ENCODE measurements at regions not wholly inside any gene's neighbourhood (a gene's known extent, or its start where the extent isn't known, plus 50 kb on each side); places are given as distances from the start of the nearest gene placed in this dataset.

DNA sequence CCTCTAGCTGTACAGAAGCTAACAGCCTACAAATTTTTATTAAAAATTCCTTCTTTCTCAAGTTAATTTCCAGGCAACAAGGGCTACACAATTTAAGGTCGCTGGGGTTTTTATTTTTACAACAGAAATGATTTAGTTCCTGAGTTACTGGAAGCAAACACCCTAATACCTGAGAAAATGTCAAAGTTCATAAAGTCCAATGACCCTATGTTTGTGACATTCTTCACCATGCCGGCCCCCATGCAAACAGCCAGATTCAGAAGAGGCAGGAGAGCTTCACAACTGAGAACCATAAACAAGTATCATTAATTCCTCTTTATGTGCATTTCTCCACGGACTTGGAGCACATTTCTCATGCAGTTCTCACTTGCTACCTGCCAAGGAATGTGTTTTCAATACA is 236.2 kb upstream of the EGLN3 start:
- FAIRE-seq (no peak), DNase-seq (ENCODE audit: low read depth, low spot score) (no peak)
- no peaks in the 10 kb centered on the region for H3K4me1 ChIP-seq (ENCODE audit: control insufficient read depth, extremely low read depth, insufficient read depth, low read length)
- TF ChIP-seq FOS (IDR thresholded peaks at IDR 0.05; ENCODE audit: borderline replicate concordance, insufficient read depth, low read length) (no peak), JUN (IDR thresholded peaks at IDR 0.05; ENCODE audit: borderline replicate concordance, insufficient read depth, insufficient read length, low read depth) (no peak), MAX (IDR thresholded peaks at IDR 0.05; ENCODE audit: insufficient read depth, insufficient read length) (no peak), GATA2 (IDR thresholded peaks at IDR 0.05; ENCODE audit: insufficient read depth, insufficient read length, low read depth, low read length) (no peak), MYC (IDR thresholded peaks at IDR 0.05; ENCODE audit: low read depth, low read length) (no peak), POLR2A (IDR thresholded peaks at IDR 0.05; ENCODE audit: low read depth, low read length) (no peak), EZH2 (IDR thresholded peaks at IDR 0.05; ENCODE audit: borderline replicate concordance, low read depth, low read length, severe bottlenecking) (no peak), POLR2AphosphoS5 (IDR thresholded peaks at IDR 0.05; ENCODE audit: insufficient read depth, low read depth, low read length) (no peak)
- TF ChIP-seq, protein P1, sequence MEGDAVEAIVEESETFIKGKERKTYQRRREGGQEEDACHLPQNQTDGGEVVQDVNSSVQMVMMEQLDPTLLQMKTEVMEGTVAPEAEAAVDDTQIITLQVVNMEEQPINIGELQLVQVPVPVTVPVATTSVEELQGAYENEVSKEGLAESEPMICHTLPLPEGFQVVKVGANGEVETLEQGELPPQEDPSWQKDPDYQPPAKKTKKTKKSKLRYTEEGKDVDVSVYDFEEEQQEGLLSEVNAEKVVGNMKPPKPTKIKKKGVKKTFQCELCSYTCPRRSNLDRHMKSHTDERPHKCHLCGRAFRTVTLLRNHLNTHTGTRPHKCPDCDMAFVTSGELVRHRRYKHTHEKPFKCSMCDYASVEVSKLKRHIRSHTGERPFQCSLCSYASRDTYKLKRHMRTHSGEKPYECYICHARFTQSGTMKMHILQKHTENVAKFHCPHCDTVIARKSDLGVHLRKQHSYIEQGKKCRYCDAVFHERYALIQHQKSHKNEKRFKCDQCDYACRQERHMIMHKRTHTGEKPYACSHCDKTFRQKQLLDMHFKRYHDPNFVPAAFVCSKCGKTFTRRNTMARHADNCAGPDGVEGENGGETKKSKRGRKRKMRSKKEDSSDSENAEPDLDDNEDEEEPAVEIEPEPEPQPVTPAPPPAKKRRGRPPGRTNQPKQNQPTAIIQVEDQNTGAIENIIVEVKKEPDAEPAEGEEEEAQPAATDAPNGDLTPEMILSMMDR (IDR thresholded peaks at IDR 0.05; ENCODE audit: extremely low read depth in 1 of 2, insufficient read depth in 1 of 2, low read depth in 1 of 2, low read length in 2 of 2) = no peak
- H3K36me3 ChIP-seq (ENCODE audit: control insufficient read depth in 2 of 2, extremely low read depth in 1 of 2, insufficient read depth in 2 of 2, low read length in 2 of 2) = no peaks in the 10 kb centered on the region
- dilution Hi-C loops (cut with MboI; ENCODE audit: extremely low pct_ligation_motif_present, low sequenced_read_pairs) = no loop called here
- no peak overlapping the region for H3K27ac ChIP-seq (ENCODE audit: insufficient read depth, low read depth, low read length)
- no peak overlapping the region for H3K9ac ChIP-seq (replicated peaks; ENCODE audit: extremely low read depth, insufficient read depth, low read length)
- no peaks in the 10 kb centered on the region for H3K9me3 ChIP-seq (replicated peaks; ENCODE audit: control insufficient read depth, insufficient read depth, low read length)
- CTCF ChIA-PET = no interaction called here
- no peaks in the 10 kb centered on the region for H3K27me3 ChIP-seq (ENCODE audit: control insufficient read depth in 2 of 2, insufficient read depth in 2 of 2, low read length in 2 of 2)
- POLR2A ChIA-PET = no interaction called here
- no peak overlapping the region for H2AFZ ChIP-seq (ENCODE audit: low read depth, low read length)
- no peaks in the 10 kb centered on the region for H3K9me1 ChIP-seq (replicated peaks; ENCODE audit: control insufficient read depth, extremely low read depth, insufficient read depth, low read length)
- H4K20me1 ChIP-seq (replicated peaks; ENCODE audit: control insufficient read depth, extremely low read depth, insufficient read depth, low read length) = no peaks in the 10 kb centered on the region
- no peak overlapping the region for H3K4me2 ChIP-seq (ENCODE audit: insufficient read depth, low read length)
- no peaks in the 10 kb centered on the region for H3K79me2 ChIP-seq (ENCODE audit: control insufficient read depth, insufficient read depth, low read length)
- BruUV-seq (replicated peaks) = no TSS peak
- H3K4me3 ChIP-seq (replicated peaks in 1 of 3; ENCODE audit: insufficient read depth in 1 of 3, low read depth in 1 of 3, low read length in 3 of 3) = no peak overlapping the region
- intact Hi-C loops (cut with micrococcal nuclease) = no loop called here

Data from endothelial cell of umbilical vein (primary cell).